Right lobe of liver (tissue), 4 donors: ENCODE measurements at regions not wholly inside any gene's neighbourhood (a gene's known extent, or its start where the extent isn't known, plus 50 kb on each side); places are given as distances from the start of the nearest gene placed in this dataset.

Source experiments
- POLR2A ChIP-seq: fragments of 450-650 bp; IDR thresholded peaks from one replicate; pipeline ENCODE4 v1.6.1; 2017; ENCODE audit warnings: antibody characterized with exemption, mild to moderate bottlenecking
- TF ChIP-seq, protein P1 (sequence below), 4 donors: fragments of 200-600 bp in 3 of 4; fragments of 450-650 bp in 1 of 4; IDR thresholded peaks; one replicate each; pipeline versions ENCODE4 v1.5.1 to v1.8.0; 2016 to 2022; ENCODE audit warnings: antibody characterized with exemption in 4 of 4, mild to moderate bottlenecking in 2 of 4
- donor health status: DM: no; HTN: no; CAD: no.
- donor health status: DM: no; HTN: no; CAD: no.
- donor health status: DM: no; HTN: yes; CAD: no.

DNA sequence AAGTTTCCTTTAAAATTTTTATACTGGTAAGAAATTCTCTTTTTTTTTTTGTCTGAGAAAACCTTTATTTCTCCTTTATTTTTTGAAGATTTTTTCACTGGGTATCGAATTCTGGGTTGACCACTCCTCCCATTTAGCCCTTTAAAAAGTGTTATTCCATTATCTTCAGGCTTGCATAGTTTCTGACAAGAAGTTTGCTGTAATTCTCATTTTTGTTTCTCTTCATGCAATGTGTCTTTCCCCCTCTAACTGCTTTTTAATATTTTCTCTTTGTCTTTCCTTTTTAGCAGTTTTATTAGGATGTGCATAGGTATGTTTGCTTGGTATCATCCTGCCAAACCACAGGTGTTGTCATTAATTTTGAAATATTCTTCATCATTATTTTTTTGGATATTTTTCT is 67.7 kb upstream of the GOT2 start:
- TF ChIP-seq, protein P1, sequence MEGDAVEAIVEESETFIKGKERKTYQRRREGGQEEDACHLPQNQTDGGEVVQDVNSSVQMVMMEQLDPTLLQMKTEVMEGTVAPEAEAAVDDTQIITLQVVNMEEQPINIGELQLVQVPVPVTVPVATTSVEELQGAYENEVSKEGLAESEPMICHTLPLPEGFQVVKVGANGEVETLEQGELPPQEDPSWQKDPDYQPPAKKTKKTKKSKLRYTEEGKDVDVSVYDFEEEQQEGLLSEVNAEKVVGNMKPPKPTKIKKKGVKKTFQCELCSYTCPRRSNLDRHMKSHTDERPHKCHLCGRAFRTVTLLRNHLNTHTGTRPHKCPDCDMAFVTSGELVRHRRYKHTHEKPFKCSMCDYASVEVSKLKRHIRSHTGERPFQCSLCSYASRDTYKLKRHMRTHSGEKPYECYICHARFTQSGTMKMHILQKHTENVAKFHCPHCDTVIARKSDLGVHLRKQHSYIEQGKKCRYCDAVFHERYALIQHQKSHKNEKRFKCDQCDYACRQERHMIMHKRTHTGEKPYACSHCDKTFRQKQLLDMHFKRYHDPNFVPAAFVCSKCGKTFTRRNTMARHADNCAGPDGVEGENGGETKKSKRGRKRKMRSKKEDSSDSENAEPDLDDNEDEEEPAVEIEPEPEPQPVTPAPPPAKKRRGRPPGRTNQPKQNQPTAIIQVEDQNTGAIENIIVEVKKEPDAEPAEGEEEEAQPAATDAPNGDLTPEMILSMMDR (IDR thresholded peaks at IDR 0.05), result no peak
- no peak for TF ChIP-seq POLR2A
